Left cardiac atrium (tissue), 4 donors: ENCODE measurements at regions not wholly inside any gene's neighbourhood (a gene's known extent, or its start where the extent isn't known, plus 50 kb on each side); places are given as distances from the start of the nearest gene placed in this dataset.
A peak's percentile ranks its signal among the peaks of the same experiment; 100 is the strongest.
"Not testable (repeated sequence)": the region's sequence is repeated elsewhere in the genome, so short reads cannot be mapped to it uniquely, and the experiment has no call there.

ENCODE experiments used
- ATAC-seq, 2 donors: fragments of 200-7000 bp; cut with Tn5 transposase; one replicate each; pipeline ENCODE4 v1.9.1; 2020; ENCODE audit warnings: mild to moderate bottlenecking in 2 of 2, moderate library complexity in 2 of 2
- DNase-seq: peaks from one replicate; pipeline ENCODE4 v3.0.0-alpha.2; 2020
- intact Hi-C, 2 donors: fragments of 100-400 bp; cut with DNase I; formaldehyde crosslinking; loops; one replicate each; pipeline versions ENCODE4 v1.14.1 to v1.15.1; 2022 to 2023
- donor health status: DM: no; HTN: yes; CAD: no.
- donor health status: DM: no; HTN: yes; CAD: no; lungs with severe emphysema.
- donor health status: DM: yes; HTN: yes; CAD: no.
- donor health status: Dilated cardiomyopathy.

DNA sequence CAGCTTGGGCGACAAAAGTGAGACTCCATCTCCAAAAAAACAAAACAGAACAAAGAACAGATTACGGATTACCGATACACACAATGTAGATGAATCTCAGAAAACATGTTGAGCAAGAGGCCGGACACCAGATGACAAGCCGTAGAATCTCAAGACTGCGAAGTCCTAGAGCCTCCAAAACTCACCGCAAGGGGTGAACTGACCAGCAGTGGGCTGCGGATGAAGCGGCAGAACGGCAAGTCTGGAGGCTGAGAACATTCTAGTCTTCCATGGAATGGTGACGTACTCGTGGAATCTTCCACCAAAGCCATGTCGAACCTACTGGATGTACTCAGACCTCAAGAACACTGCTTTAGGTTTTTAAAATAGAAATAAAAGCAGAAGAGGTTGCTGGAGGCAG is 198.8 kb downstream of the NDUFA10 start:
- ATAC-seq (no peak), DNase-seq (no peak)
- intact Hi-C loops, result no loop called here

DNA sequence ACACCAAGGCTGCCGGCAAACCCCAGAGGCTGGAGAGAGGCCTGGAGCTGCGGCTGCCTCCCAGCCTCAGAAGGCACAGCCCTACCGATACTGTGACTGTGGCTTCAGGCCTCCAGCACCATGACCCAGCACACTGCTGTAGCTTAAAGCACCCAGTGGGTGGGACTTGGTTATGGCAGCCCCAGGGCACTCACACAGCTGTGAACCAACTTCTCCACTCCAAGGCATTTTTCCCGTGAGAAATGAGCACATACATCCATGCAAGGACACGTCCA is 199.5 kb downstream of the NDUFA10 start:
- no peak for ATAC-seq
- no peak for DNase-seq
- intact Hi-C loops, result no loop called here

- DNase-seq (no peak), ATAC-seq (no peak)
- intact Hi-C loops, result no loop called here
Observed at GRCh38 chr2:239824866-239825704, 200.1 kb downstream of the NDUFA10 start.

GRCh38 chr2:239824046-239824694 is 201.0 kb downstream of the NDUFA10 start:
- intact Hi-C loops, result no loop called here
- peak in 1 of 2 donors; percentile 45 for ATAC-seq
- no peak for DNase-seq

GRCh38 chr2:239822146-239822831 is 202.9 kb downstream of the NDUFA10 start:
- intact Hi-C loops, result no loop called here
- DNase-seq, result no peak
- ATAC-seq, result no peak

GRCh38 chr2:239821694-239822075 is 203.5 kb downstream of the NDUFA10 start:
- ATAC-seq, result no peak
- intact Hi-C loops, result no loop called here
- DNase-seq, result no peak

DNA sequence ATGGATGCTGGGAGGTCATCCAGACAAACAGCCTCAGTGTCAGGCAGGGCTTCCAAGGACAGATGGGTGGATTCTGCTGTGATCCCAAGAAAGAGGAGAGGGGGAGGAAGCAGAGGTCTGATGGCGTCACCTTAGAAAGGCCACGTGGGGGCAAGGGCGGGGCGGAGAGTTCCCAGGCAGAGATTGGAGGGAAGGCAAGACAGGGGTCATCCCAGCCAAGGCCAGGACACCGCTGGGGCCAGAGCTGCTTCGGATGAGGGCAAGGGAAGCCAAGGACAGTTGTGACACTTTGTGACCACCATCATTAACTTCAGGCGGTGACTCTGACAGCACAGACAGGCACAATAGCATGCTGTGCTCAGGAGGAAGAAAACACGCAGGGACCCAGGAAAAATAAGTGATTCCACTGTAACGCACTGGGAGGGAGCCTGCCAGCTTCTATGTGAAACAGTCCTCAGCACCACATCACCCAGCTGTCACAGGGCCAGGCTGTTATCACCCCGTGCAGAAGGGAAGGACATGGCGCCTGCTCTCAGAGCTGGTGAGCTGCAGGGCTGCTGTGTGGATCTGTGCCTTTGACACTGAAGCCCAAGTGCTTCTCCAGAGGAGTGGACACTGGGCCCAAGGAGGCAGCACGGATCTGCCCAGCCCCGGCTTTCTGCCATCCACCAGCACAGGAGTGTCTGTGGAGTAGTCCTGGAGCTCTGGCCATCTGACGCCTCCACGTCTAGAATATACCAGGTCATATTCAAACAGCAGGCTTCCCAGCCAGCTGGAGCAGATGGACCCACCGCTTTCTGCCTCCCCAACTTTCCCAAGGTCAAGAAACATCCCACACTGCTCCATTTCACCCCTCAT is 204.1 kb downstream of the NDUFA10 start:
- intact Hi-C loops, result no loop called here
- peak; percentile 68 to 77 for ATAC-seq
- DNase-seq, result peak; percentile 53

GRCh38 chr2:239819974-239820555 is 205.1 kb downstream of the NDUFA10 start:
- ATAC-seq (peak in 1 of 2 donors; percentile 17), DNase-seq (no peak)
- intact Hi-C loops, result no loop called here

DNA sequence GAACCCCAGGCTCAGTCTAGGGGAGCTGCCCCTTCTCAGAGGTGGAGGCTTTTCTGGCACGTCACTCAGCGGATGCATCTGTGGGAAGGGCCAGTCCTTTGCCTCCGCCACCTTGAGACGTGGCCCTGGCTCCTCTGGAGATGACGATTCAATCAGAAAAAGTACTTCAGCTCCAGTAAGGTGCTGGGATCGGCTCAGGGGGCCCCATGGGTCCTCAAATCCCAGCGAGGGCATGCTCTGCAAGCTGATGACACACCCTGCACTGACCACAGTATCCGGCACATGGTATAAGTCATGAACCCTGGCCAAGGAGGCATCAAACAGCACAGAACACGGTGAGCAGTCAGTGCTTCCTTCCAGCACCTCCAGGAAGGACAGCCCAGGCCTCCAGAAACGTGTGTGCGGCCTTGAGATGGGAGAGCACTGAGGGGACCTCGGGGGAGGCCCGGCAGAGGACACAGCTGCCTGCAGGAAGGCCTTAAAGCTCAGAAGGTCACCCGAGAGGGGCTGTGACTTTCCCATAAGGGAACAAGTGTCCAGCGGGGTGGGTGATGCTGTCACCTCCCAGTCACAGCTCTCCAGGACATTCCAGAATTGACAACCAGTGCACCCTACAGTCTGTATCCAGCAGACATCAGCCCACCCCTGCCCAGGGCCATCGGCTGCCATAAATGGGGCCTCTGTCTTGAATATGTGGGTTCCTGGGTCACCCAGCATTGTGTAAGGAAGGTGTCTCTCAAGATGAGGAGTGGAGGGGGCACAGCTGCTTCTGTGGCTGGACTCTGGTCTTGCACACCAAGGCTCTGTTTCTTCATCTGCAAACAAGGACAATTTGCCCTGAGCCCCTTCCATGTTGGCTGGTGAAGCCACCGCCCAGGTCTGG is 205.8 kb downstream of the NDUFA10 start:
- intact Hi-C loops, result no loop called here
- no peak for ATAC-seq
- no peak for DNase-seq

- intact Hi-C loops, result no loop called here
- DNase-seq, result no peak
- no peak for ATAC-seq
Observed at GRCh38 chr2:239818531-239819011, 206.6 kb downstream of the NDUFA10 start.

- no peak for DNase-seq
- intact Hi-C loops, result no loop called here
- ATAC-seq, result no peak
Observed at GRCh38 chr2:239818086-239818485, 207.1 kb downstream of the NDUFA10 start.

DNA sequence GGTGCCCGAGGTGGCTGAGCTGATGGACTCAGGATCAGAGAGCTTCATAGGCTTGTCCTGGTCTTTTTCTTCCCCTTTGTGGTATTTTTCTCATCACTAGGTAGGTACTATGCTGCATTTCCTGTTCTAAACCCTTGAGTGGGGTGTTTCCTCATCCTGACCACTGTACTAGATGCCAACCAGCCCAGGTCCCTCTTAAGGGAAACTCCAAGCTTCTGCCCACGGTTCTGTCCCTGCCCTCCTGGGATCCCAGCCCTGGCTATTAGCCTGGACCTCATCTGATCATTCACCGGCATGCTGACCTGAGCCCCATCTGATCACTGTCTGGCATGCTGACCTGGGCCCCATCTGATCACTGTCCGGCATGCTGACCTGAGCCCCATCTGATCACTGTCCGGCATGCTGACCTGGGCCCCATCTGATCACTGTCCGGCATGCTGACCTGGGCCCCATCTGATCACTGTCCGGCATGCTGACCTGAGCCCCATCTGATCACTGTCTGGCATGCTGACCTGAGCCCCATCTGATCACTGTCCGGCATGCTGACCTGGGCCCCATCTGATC is 207.6 kb downstream of the NDUFA10 start:
- ATAC-seq, intact Hi-C loops, DNase-seq: not testable (repeated sequence)

- intact Hi-C loops, result no loop called here
- ATAC-seq (no peak), DNase-seq (no peak)
Observed at GRCh38 chr2:239816576-239817467, 208.3 kb downstream of the NDUFA10 start.

- no peak for ATAC-seq
- intact Hi-C loops, result no loop called here
Observed at GRCh38 chr2:239815671-239816070, 209.5 kb downstream of the NDUFA10 start.

GRCh38 chr2:239814861-239815601 is 210.1 kb downstream of the NDUFA10 start:
- intact Hi-C loops, result no loop called here
- ATAC-seq, result peak; percentile 42 to 73
- peak; percentile 44 for DNase-seq

More at GRCh38 chr2:239815671-239816070, 209.5 kb downstream of the NDUFA10 start:
- DNase-seq, result no peak
